ENCODE measurements at regions not wholly inside any gene's neighbourhood (a gene's known extent, or its start where the extent isn't known, plus 50 kb on each side); places are given as distances from the start of the nearest gene placed in this dataset.

DNA sequence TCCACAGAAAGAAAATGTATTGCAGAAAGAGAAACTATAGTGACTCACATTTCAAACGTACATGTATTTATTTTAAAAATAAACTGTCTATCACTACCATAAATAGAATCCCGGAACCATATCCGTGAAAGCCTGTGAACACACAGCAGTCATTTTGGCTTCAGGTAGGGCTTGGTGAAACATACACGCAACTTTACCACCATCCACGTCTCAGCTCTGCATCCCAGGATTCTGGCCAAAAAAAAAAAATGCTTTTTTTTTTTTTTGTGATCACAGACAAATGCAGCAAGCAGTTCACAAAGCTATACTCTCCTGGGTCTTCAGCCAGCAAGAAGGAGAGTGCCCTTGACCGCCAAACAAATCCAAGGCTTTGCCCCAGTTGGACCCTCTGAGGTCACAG is 56.8 kb upstream of the OCM2 start:
- no peaks in the 10 kb centered on the region for H3K79me2 ChIP-seq (ENCODE audit: control insufficient read depth, insufficient read depth, low read length)
- H3K27ac ChIP-seq (ENCODE audit: extremely low read depth, low read depth, low read length) = no peak overlapping the region
- FAIRE-seq (no peak), DNase-seq (ENCODE audit: extremely low read depth in 1 of 4, low spot score in 3 of 4) (no peak), ATAC-seq (no peak)
- H3K9ac ChIP-seq (ENCODE audit: insufficient read depth in 1 of 2, low read depth in 2 of 2, low read length in 2 of 2) = no peak overlapping the region
- H3K4me3 ChIP-seq = no peak overlapping the region
- TF ChIP-seq FOXA3 (CRISPR knock-in tag; conservative IDR thresholded peaks at IDR 0.05 in 1 of 2, IDR thresholded peaks at IDR 0.05 in 1 of 2) (no peak), NR2F6 (CRISPR knock-in tag; IDR thresholded peaks at IDR 0.05) (no peak), MECOM (CRISPR knock-in tag; IDR thresholded peaks at IDR 0.05) (no peak), CBX2 (IDR thresholded peaks at IDR 0.05; ENCODE audit: insufficient read depth, low read length, poor library complexity, severe bottlenecking) (no peak), NR2C2 (CRISPR knock-in tag; IDR thresholded peaks at IDR 0.05) (no peak), NR2C2 (tag; IDR thresholded peaks at IDR 0.05) (no peak), OTX1 (CRISPR knock-in tag; IDR thresholded peaks at IDR 0.05) (no peak), ZSCAN29 (IDR thresholded peaks at IDR 0.05) (no peak), ZNF143 (CRISPR knock-in tag; IDR thresholded peaks at IDR 0.05) (no peak), PTBP1 (IDR thresholded peaks at IDR 0.05; ENCODE audit: low read depth, low read length) (no peak), BMI1 (IDR thresholded peaks at IDR 0.05; ENCODE audit: low read length) (no peak)
- TF ChIP-seq, protein P1, sequence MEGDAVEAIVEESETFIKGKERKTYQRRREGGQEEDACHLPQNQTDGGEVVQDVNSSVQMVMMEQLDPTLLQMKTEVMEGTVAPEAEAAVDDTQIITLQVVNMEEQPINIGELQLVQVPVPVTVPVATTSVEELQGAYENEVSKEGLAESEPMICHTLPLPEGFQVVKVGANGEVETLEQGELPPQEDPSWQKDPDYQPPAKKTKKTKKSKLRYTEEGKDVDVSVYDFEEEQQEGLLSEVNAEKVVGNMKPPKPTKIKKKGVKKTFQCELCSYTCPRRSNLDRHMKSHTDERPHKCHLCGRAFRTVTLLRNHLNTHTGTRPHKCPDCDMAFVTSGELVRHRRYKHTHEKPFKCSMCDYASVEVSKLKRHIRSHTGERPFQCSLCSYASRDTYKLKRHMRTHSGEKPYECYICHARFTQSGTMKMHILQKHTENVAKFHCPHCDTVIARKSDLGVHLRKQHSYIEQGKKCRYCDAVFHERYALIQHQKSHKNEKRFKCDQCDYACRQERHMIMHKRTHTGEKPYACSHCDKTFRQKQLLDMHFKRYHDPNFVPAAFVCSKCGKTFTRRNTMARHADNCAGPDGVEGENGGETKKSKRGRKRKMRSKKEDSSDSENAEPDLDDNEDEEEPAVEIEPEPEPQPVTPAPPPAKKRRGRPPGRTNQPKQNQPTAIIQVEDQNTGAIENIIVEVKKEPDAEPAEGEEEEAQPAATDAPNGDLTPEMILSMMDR (IDR thresholded peaks at IDR 0.05 in 2 of 3, conservative IDR thresholded peaks at IDR 0.05 in 1 of 3; ENCODE audit: insufficient read depth in 2 of 3, low read depth in 1 of 3, low read length in 3 of 3) = no peak
- TF ChIP-seq, protein P2, sequence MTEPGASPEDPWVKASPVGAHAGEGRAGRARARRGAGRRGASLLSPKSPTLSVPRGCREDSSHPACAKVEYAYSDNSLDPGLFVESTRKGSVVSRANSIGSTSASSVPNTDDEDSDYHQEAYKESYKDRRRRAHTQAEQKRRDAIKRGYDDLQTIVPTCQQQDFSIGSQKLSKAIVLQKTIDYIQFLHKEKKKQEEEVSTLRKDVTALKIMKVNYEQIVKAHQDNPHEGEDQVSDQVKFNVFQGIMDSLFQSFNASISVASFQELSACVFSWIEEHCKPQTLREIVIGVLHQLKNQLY (CRISPR knock-in tag; conservative IDR thresholded peaks at IDR 0.05) = no peak
- TF ChIP-seq, protein P3, sequence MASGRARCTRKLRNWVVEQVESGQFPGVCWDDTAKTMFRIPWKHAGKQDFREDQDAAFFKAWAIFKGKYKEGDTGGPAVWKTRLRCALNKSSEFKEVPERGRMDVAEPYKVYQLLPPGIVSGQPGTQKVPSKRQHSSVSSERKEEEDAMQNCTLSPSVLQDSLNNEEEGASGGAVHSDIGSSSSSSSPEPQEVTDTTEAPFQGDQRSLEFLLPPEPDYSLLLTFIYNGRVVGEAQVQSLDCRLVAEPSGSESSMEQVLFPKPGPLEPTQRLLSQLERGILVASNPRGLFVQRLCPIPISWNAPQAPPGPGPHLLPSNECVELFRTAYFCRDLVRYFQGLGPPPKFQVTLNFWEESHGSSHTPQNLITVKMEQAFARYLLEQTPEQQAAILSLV (tag; IDR thresholded peaks at IDR 0.05) = no peak
- H3K9me1 ChIP-seq (ENCODE audit: control insufficient read depth, insufficient read depth, low read length) = peaks cover 5% of the 10 kb centered on the region
- H3K27me3 ChIP-seq (ENCODE audit: control insufficient read depth in 2 of 2, insufficient read depth in 2 of 2, low read length in 2 of 2) = peaks cover 41 to 62% of the 10 kb centered on the region in 2 experiments
- intact Hi-C loops (cut with micrococcal nuclease) (no loop called here), in situ Hi-C loops (cut with MboI) (no loop called here)
- H4K20me1 ChIP-seq (replicated peaks; ENCODE audit: control insufficient read depth, insufficient read depth, low read length) = peaks cover 9% of the 10 kb centered on the region; the same call in 1 of the 2 replicates
- H3K36me3 ChIP-seq (ENCODE audit: control insufficient read depth, insufficient read depth, low read length) = no peaks in the 10 kb centered on the region
- no peak overlapping the region for H3K4me2 ChIP-seq (ENCODE audit: insufficient read depth, low read length)
- no peak overlapping the region for H2AFZ ChIP-seq (ENCODE audit: low read depth, low read length)
- no TSS peak for BruUV-seq (replicated peaks)
- POLR2A ChIA-PET = no interaction called here
- CTCF ChIA-PET (ENCODE audit: low intra/inter-chr PET ratio) = no interaction called here
- H3K9me3 ChIP-seq (replicated peaks; ENCODE audit: control insufficient read depth, insufficient read depth, low read depth, low read length) = no peaks in the 10 kb centered on the region
- 0% methylated on average over 6 of the region's 6 CpGs for WGBS (ENCODE audit: insufficient coverage, low coverage, missing lambda C conversion rate)
- no peaks in the 10 kb centered on the region for H3K4me1 ChIP-seq (replicated peaks in 1 of 2; ENCODE audit: control insufficient read depth in 2 of 2, insufficient read depth in 2 of 2, low read length in 2 of 2)

Measured in K562 (cell line).